ENCODE measurements at regions not wholly inside any gene's neighbourhood (a gene's known extent, or its start where the extent isn't known, plus 50 kb on each side); places are given as distances from the start of the nearest gene placed in this dataset.

DNA sequence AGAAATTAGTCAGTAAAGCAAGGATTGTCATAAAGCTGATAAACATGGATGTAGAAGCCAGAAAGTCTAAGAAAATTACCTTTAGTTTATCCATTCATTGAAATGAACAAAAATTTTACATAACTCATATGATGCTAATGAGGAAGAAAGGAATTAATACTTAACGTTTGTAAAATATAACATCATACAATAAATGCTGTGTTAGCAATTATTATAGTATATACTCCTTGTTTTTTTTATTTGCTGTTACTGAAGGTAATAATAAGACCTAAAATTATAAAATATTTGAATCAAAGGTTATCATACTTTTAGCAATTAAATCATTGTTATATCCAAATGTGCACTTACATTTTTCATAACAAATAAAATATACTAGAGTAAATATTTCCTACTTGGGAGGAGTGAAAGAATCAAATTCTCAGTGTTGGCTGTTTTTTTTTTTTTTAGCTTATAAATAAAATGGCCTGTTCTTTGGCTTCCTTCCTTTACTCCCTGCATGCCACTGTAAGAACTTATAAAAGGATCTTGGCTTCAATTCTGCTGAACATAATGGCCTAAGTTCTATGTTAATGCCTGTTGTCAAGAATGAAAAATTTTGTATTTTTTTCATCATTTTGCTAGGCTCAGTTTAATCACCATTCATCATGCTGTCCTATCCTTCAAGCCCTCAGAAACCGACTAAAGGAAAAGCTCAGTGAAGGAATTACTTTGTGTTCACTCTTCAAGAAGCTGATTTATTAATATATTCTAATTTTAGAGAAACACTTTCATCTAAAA lies 167.4 kb upstream of the SLITRK1 start:
- DNase-seq (ENCODE audit: low read depth in 3 of 3, low spot score in 2 of 3), result no peak

DNA sequence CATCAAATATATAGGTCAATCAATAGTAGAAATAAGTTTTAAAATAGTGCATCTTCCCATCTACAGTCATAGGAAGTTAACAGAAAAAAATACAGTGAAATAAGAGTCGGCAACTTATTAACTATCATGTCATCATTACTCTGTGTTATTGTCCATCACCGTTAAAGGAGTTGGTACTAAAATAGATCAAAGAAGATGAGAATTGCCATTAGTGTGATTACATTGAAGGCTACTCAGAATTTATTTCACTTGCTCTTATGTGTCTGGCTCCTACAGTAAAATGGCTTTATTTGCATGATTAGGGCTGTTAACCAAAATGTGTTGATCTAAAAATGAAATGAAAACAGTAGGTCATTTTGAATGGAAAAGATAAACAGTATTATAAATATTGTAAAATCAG lies 162.5 kb upstream of the SLITRK1 start:
- no peak for DNase-seq (ENCODE audit: low read depth in 3 of 3, low spot score in 2 of 3)

DNA sequence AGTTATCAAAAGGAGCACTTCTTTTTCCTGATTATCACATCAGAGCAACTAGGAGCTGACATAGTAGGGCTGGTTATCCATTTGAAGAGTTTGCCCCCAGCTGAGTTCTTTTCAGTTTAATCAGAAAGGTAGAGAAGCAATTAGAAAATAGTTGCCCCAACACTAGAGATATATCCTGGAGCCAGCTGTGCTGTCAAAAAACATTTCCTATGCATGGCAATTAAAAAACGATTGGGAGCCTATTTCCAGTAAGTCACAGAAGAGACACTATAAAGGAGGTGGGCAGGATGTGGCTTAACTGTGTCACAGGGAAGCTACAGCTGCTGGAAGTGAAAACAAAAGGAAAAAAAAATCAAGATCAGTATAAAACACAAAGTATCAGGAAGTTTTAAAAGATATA lies 155.7 kb upstream of the SLITRK1 start:
- no peak for DNase-seq (ENCODE audit: low read depth in 3 of 3, low spot score in 2 of 3)

DNA sequence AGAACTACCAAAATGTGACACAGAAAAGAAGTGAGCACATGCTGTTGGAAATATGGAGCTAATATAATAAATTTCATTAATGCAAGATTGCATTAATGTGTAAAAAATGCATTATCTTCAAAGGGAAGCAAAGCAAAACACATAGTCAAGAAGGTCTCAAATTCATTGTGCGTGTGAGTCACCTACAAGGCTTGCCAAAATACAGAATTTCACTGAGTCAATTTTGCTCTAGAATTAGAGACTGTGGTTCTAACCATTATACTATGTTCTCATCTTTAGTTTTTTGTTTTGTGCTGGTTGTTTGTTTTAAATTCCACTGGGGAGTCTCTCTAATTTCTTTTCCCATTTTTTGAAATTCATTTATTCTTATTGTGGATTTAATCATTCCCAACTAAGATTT lies 149.8 kb upstream of the SLITRK1 start:
- DNase-seq (ENCODE audit: low read depth in 3 of 3, low spot score in 2 of 3), result no peak

DNA sequence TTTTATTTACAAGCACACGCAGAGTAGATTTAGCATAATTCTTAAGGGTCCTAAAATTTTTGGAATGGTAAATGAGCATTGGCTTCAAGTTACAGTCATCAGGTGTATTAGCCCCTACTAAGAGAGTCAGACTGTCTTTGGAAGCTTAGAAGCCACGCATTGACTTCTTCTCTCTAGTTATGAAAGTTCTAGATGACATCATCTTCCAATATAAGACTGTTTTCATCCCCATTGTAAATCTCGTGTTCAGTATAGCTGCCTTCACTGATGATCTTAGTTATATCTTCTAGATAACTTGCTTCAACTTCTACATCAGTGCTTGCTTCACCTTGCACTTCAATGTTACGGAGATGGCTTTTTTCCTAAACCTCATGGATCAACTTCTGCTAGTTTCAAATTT lies 148.8 kb upstream of the SLITRK1 start:
- no peak for DNase-seq (ENCODE audit: low read depth in 3 of 3, low spot score in 2 of 3)

DNA sequence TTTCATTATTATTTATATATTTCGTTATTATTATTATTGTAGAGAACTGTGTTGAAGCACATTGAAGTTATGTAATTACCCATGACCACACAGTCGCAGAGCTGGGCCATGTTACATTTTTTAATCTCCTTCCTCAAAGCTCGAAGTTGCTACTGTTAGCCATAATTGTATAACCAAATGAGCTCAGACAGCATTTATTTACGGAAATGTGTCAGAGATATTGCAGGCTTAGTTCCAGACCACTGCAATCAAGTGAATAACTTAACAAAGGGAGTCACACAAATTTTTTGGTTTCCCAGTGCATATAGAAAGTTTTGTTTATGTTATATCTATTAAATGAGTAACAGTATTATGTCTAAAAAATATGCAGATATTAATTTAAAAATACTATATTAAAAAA lies 147.1 kb upstream of the SLITRK1 start:
- no peak for DNase-seq (ENCODE audit: low read depth in 3 of 3, low spot score in 2 of 3)

DNA sequence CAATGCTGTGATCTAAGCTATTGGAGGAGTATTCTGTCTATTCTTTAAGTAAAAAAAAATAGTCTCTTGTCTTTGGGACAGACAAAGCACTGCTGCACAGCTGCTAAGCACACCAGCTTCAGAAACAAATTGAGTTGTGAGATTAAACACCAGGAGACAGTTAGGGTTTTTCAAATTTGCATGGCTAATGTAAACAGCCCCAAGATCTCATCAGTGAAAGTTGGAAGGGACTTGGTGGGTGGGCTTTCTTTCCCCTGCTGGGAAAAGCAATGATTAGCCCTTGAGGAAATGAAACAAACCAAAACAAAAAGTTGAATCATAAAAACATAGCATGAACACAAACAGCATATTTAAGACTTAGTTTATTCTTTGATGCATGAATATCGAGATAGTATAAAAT lies 143.6 kb upstream of the SLITRK1 start:
- no peak for DNase-seq (ENCODE audit: low read depth in 3 of 3, low spot score in 2 of 3)

DNA sequence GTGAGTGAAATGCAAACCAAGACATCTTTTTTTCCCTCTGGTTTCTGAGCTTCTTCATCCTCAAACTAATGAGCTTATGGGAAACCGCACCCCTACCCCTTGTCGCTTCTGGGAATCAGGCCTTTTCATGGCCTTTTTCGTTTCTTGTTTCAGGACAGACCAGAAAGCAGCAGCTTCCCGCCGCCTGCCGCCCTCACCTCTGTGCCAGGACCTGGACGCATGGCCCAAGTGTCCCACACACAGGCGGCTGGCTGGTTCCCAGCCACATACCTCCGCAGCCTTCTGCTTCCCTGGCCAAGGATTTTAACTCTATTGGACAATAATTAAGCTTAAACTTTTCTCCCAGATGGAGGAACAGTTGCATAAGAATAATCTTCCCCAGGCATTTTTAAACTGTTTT lies 114.1 kb upstream of the SLITRK1 start:
- no peak for DNase-seq (ENCODE audit: low read depth in 3 of 3, low spot score in 2 of 3)

DNA sequence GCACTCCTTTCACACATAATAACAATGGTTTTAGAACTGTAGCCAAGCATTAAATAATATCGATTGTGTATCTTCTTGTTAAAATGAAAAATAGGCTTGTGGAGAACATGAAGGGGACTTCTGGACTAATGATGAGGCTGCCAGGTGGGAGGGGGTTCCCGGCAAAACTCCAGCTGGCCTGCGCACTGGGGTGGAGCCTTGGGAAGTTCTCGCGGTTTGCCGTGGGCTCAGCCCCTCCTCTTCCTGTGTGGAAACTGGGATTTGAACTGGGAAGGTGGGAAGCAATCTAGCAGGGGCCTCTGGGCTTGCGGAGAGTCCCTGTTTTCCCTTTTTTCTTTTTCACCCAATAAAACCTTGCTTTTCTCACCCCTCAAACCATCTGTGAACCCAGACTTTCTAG lies 113.7 kb upstream of the SLITRK1 start:
- no peak for DNase-seq (ENCODE audit: low read depth in 3 of 3, low spot score in 2 of 3)

DNA sequence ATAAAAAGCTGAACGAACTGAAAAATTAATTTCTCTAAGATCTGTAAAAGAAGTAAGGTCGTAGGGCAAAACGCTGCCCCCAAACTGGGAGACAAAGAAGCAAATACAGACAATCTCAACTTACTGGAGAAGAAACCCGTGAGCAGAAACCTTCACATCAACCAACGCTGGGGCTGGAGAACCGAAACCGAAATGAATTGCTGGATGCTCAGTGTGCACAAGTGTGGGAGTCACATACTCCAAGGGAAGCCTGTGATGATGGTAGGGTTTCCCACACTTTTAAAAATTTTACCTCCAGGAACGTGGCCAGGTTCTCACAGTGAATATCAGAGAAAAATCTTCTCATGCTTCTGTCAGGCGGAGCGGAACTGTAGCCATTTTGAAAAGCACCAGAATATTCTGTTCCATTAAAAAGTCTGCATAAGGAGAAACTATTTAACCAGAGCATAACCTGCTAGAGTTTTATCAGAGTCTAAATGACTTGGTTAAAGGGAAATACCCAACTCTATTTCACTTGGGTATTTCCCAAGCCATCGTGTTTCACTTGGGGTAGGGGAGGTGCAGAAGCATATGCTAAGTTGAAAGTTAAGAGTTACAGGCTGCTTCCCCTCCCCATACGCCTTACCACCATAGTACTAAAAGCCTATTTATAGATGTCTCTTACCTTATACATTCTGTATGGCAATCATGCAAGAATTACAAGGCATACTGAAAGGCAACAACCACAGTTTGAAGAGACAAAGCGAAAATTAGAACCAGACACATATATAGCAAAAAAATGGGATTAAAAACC lies 110.5 kb upstream of the SLITRK1 start:
- DNase-seq (ENCODE audit: low read depth in 3 of 3, low spot score in 2 of 3), result no peak

DNA sequence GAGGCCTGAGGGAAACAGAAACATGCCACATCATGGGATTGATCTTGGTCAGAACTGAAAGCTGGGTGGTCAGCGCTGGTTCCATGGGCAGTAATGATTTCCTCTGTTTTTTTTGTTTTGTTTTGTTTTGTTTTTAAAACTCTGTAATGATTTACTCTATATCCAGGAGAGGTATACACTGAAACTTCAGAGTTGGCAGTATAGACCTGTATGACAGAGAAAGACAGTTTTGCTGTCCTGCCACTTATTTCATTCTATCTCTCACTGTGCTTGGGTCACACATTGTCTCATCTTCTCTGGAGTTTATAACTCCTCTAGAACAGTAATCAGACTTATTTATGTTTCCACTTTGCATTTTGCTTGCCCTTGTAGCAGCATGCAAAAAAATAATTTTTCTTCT lies 105.1 kb upstream of the SLITRK1 start:
- no peak for DNase-seq (ENCODE audit: low read depth in 3 of 3, low spot score in 2 of 3)

DNA sequence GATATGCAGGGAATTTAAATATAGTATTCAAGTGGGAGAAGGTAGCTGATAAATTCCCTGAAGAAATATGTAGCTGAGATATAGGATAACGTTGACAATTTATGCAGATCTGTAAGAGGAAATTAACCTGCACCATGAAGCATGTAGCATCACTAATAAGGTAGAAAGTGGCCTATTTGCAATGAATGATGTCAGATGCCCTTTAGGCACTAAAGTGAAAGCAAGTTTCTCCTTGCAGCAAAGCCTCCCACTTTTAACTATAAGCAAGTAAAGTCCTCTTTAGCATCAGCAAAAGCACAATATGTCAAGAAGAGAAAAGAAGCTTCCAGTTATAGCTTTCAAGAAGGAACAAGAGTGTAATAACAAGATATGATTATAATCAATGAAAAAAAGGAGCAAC lies 102.5 kb upstream of the SLITRK1 start:
- no peak for DNase-seq (ENCODE audit: low read depth in 3 of 3, low spot score in 2 of 3)

DNA sequence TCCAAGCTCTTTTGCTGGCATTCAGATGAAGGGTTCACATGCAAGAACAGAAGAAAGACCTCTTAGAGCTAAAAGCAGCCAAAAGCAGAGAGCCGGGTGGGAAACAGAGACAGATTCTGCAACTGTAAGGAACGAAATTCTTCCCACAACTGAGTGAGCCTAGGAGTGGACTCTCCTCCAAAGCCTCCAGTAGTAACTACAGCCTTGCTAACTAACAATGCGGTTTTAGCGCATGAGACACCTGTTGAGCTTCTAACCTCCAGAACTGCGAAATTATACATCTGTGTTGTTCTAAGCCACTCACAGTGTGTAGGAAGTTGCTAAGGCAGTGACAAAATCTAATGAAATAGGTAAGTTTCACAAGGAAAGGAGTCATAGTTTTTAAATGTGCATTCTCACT lies 98.1 kb upstream of the SLITRK1 start:
- DNase-seq (ENCODE audit: low read depth in 3 of 3, low spot score in 2 of 3), result no peak

DNA sequence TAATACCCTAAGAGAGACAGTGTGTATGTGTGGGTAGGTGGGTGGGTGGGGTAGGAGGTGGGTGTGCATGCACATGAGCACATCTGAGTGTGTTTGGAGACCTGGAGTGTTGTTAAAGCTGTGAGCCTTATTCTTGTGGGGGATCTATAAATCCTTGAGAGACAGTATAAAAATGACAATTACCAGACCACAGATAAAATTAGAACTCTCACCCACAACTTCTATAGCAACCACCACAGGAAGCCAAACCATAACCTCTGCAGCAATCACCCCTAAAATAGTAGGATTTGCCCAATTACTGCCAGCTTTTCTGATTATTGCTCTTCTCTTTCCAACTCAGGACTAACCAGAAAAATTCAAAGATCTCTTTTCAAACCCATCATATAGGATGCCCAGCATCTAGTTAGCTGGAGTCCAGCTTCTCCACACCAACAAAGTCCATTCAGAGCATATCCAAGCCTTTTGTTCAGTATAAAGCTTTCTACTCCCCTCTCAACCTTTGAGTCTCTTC lies 93.4 kb upstream of the SLITRK1 start:
- DNase-seq (ENCODE audit: low read depth in 3 of 3, low spot score in 2 of 3), result no peak

DNA sequence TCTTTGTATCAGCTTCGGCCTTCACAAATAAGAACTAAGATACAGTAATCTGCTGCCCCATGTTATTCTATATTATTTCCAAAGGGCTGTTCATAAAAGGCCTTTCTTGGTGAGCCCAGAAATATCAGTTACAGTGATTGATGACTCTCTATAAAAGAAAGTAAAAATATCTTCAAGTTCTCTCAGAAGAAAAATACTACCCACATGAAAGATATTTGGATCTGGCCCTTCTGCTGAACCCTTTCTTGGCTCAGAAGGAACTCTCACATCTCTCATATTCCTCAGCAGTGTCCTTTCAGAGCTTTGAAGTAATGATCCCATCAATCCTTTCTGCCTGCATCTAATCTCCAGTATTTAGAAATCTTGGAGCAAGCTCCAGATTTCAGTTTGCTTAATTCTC lies 76.3 kb upstream of the SLITRK1 start:
- DNase-seq (ENCODE audit: low read depth in 3 of 3, low spot score in 2 of 3), result no peak

DNA sequence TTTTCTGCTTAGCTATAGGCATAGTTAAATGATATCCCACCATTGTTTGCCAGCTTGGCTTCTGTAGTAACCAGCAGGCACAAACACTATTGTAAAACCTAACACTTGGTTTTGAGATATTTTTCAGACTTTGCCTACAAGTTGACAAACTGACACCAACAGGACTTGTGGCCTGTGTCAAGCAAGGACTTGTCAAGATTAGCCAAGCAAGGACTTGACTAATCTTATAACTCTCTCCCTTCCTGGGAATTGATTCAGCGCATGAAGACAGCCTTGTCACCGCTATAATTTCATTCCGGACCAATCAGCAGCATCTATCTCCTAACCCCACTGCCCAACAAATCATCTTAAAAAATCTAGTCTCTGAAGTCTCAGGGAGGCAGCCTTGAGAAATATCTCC lies 72.7 kb upstream of the SLITRK1 start:
- DNase-seq (ENCODE audit: low read depth in 3 of 3, low spot score in 2 of 3), result no peak

DNA sequence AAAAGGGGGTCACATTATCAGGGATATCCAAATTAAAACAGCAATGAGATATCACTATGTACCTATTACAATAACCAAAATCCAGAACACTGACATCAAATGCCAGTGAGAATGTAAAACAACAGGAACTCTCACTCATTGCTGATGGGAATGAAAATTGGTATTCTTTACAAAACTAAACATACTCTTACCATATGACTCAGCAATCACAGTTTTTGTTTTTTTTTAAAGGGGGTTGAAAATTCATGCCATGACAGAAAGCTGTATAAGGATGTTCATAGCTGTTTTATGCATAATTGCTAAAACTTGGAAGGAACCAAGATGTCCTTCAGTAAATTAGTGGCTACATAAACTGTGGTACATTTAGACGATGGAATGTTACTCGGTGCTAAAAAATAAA lies 71.6 kb upstream of the SLITRK1 start:
- no peak for DNase-seq (ENCODE audit: low read depth in 3 of 3, low spot score in 2 of 3)

DNA sequence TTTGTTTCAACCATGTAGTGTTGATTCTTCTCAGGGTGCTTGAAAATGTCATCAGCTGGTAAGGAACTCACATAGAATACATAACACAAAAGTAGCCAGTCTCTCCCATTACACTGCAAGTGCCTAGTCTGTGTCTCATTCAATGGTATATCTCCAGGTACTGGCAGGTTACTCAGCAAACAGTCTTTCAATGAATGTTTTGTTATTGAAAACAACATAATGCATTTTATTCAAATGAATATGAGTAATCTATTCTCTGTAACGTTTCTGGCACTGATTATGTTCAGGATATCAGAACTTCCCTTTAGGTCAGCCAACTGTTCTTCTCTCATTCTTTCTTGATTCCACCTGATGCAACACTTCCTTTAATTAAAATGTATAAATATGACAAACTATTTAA lies 68.0 kb upstream of the SLITRK1 start:
- DNase-seq (ENCODE audit: low read depth in 3 of 3, low spot score in 2 of 3), result no peak

DNA sequence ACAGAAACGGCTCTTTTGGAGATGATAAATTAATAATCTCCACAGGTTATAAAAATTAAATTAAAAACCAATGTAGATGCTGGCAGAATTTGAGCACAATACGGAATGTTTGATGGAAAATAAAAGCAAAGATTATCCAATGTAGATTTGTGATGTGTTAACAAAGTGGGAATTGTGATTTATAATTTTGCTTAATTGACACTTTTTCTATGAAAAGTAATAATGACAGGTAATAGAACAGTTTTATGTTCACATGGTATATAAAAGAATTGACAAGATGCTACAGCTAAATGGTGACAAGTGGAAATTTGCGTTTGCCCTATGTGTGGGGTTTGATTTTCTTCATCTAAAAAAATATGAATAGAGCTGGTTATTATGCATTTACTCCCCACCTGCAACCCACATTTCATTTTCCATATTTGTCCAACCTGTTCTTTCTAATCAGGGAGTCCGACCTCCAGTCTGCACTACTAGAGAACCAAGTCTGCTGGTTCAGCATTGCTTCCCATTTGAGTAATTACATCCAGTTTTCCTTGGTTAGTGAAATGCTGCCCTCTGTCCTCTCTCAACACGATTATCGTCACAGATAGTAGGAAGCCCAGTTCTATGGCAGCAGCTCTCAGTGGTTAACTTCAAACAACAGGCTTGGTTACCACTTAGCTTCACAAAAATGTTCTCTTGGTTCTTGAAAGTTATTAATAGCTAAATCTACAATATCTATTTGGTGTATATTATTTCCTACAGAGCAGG lies 61.4 kb upstream of the SLITRK1 start:
- DNase-seq (ENCODE audit: low read depth in 3 of 3, low spot score in 2 of 3), result no peak

DNA sequence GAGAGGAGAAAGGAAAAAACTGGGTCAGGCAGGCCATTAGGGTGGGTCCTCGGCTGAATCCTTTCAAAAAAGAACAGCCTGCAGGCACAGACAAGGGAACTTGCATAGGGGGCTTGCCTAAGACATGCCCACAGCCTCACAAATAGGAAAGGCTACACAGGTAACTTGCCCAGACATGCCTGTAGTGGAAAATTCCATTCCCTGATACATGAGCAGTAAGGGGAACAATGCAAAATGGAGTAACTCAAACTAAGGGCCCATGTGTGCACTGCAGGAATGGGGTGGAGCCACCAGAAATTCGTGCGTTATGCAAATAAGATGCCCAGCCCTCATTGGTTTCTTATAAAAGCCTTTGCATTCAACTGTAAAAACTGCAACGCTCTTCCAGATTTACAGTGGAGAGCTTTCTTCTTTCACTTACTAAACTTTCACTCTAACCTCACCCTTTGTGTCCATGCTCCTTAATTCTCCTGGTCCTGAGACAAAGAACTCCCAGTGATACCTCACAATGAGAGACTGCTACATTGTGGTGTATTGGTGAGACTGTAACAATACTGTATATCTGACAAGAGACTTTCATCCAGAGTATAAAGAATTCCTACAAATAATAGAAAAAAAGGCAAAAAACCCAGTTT lies 59.5 kb upstream of the SLITRK1 start:
- no peak for DNase-seq (ENCODE audit: low read depth in 3 of 3, low spot score in 2 of 3)

DNA sequence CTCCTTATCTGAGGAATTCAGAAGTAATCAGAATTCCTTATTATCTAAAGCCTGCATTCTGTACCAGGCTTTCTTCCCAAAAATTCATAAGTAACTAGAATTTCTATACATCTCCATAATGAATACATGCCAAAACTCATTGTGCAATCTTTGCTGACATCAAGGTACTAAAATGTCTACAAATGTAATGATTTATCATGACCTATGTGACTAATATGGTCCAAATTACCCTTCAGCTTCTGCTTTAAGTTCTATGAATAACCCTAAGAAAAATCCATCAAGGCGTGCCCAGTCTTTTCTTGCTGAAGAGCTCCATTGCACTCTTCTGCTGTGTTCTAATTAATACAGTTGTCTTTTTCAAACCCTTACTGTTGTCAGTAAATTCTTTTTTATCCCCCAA lies 58.5 kb upstream of the SLITRK1 start:
- no peak for DNase-seq (ENCODE audit: low read depth in 3 of 3, low spot score in 2 of 3)
